WI38 (cell line): ENCODE measurements at regions not wholly inside any gene's neighbourhood (a gene's known extent, or its start where the extent isn't known, plus 50 kb on each side); places are given as distances from the start of the nearest gene placed in this dataset.

ENCODE experiments used
- H3K4me3 ChIP-seq: 2 replicates; pipeline ENCODE4 v1.5.1; 2011; ENCODE audit warnings: low read depth, mild to moderate bottlenecking, control low read depth, low read length
- CTCF ChIP-seq: IDR thresholded peaks from 2 replicates; pipeline ENCODE4 v1.5.1; 2012; ENCODE audit warnings: low read depth, mild to moderate bottlenecking, control low read depth, low read length

GRCh38 chr18:37963837-37964236 lies 398.2 kb upstream of the CELF4 start:
- TF ChIP-seq CTCF = no peak
- no peak overlapping the region for H3K4me3 ChIP-seq

DNA sequence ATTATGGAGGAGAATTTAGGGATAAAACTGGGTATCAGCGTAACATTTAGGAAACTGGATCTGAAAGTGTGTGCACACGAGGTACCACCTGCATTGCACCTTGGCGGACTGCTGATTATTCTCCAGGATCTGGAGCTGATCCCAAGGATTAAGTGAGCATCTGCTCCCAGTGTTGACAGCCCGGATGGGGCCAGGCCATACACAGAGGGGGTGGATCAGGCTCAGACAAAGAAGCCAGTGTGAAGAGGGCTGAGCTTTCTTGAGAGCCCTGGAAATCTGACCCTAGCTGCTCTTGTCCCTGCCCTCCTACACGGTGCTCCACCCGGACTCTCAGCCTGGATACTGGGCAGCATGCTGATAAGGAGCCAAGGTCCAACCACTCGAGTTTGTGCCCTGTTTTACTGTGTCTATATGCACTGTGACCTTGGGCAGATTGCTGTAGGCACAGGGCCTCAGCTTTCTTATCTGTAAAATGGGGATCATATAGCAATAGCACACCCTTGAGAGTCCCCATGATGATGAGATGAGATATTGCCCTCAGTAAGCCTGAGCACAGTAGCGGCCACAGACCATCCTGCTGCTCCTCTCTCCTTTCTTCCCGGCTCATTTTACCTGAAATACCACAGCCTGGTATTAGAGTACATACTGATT lies 396.8 kb upstream of the CELF4 start:
- TF ChIP-seq CTCF = no peak

DNA sequence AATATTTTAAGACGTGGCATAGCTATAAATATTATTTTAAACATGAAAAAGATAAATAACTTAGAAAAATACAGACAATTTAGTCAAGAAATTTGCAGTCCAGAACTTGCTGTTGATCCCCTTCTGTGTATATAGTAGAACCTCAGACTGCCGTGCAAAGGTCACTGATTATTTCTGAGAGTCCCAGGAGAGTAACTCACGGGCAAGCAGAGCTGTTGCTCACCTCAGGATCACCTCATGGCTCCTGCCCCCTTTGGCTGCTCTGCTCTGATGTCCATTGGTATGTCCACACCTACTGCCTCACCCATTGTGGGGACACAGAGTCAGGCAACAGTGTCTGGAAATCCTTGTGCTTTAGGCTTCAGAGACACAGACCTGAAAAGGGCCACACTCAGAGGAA lies 392.9 kb upstream of the CELF4 start:
- no peak overlapping the region for H3K4me3 ChIP-seq
- no peak for TF ChIP-seq CTCF

More for the DNA sequence above, 396.8 kb upstream of the CELF4 start:
- H3K4me3 ChIP-seq = no peak overlapping the region

DNA sequence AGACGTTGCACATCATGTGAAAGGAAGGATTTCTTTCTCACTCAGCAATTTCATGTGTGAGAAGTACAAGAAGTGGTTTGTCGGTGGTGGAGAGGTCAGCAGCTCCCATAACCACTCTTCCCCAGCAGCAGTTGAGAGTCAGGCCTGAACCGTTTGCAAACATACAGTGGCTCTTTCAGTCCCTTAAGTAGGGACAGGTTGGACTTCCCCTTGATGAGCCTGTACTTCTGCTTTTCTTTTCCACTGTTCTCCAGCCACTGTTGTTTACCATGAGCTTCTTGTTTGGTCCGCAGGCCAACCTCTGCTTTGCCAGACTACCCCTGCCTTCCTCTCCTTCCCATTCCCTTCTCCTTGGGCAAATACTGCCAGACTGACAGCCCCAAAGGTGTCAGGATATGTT lies 391.3 kb upstream of the CELF4 start:
- no peak overlapping the region for H3K4me3 ChIP-seq
- TF ChIP-seq CTCF = no peak

GRCh38 chr18:37956020-37956419 lies 390.4 kb upstream of the CELF4 start:
- TF ChIP-seq CTCF = no peak
- no peak overlapping the region for H3K4me3 ChIP-seq

- TF ChIP-seq CTCF = no peak
- no peak overlapping the region for H3K4me3 ChIP-seq
These were observed 389.6 kb upstream of the CELF4 start for GRCh38 chr18:37955201-37955600.

DNA sequence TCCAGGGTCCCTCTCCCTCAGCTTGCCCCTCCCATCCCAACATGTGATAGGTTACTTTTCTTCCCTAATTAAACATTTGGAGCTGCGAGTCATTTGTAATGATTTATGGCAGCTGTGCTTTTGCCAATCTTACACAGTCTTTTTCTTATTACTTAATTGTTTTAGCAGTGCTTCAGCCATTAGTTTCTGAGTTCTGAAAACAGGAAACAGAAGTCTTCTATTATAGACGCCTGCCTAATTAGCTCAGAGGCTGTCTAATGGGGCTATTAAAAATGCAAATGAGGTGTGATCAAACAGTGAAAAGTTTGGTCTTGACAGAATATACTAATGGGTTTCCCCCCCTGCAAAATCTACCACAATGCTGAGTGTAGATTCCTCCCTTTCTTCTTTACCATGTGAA lies 388.3 kb upstream of the CELF4 start:
- TF ChIP-seq CTCF = no peak
- no peak overlapping the region for H3K4me3 ChIP-seq
